ENCODE measurements at regions not wholly inside any gene's neighbourhood (a gene's known extent, or its start where the extent isn't known, plus 50 kb on each side); places are given as distances from the start of the nearest gene placed in this dataset.

GRCh38 chr1:70843452-70843851 lies 204.2 kb downstream of the PTGER3 start:
- TF ChIP-seq CTCF (IDR thresholded peaks at IDR 0.05) (no peak), POLR2A (IDR thresholded peaks at IDR 0.05) (no peak)

Data from adrenal gland (tissue), 5 donors.